SHP77 (cell line): ENCODE measurements at regions not wholly inside any gene's neighbourhood (a gene's known extent, or its start where the extent isn't known, plus 50 kb on each side); places are given as distances from the start of the nearest gene placed in this dataset.

Source experiments
- DNase-seq, 2 experiments: peaks; one replicate each; lab custom pipeline; 2025; lab: John Stamatoyannopoulos, UW

DNA sequence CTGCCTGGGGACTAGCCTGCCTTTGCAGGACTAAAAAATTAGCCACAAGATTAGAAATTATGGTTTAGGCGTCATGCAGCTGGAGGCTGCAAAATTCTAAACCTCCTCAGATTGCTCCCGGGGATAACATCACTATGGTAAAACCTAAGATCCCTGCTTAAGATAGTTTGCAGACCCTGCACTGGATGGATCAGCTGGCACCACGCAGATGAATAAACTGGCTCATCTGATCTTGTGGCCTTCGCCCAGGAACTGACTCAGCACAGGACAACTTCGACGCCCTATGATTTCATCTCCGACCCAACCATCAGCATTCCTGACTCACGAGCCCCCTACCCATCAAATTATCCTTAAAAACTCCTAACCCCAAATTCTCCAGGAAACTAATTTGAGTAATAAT, 482.4 kb downstream of the SPRY1 start:
- no peak for DNase-seq

GRCh38 chr4:123880631-123881030, 484.0 kb downstream of the SPRY1 start:
- no peak for DNase-seq

- no peak for DNase-seq
Observed at GRCh38 chr4:123884922-123885321, 488.3 kb downstream of the SPRY1 start.

DNA sequence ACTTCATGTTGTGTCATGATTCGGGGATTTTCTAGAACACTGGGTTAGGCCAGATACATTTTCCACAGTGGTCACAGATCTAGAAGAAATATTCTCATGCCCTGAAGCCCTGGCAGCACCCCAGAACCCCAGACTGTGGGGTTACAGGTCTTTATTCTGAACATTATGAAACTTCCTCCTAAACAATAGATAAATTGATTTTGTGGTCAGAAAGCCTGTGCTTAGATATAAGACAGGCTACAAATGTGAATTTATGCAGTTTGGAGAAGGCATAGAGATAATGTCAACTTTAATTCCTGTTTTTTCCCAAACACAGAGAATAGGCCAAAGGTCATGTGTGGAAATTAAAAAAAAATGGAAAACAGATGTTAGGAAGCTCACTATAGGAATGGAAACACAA, 492.9 kb downstream of the SPRY1 start:
- no peak for DNase-seq

DNA sequence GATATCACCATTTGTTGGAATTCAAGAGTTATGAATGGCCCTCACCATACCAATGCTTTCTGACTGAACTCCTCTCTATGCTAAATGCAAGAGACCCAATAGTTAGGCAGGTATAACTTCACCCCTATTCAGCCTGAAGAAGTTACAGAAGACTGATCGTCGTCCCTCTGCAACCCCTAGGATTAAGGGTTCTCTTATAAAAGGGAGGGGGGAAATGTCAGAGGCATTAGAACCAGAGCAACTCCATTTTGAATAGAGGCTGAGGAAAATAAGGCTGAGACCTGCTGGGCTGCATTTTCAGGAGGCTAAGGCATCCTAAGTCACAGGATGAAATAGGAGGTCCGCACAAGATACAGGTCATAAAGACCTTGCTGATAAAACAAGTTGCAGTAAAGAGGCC, 494.3 kb downstream of the SPRY1 start:
- no peak for DNase-seq

DNA sequence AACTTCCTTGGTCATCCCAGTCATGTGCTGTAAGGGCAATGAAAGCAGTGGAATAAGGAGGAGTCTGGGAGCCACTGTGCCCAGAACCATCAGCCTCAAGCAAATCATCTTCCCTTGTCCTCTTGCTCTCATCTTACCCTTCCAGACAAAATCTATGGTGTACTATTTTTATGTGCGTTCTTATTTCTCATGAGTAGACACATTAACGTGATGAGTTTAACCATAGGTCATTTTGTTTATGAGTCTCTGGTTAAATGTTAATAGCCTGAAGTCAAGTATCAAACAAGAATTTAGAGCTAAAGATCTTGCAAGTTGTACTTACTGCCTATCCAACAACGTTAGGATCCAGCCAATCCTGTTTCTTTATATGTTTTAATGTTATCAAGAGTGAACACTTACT, 495.3 kb downstream of the SPRY1 start:
- no peak for DNase-seq

DNA sequence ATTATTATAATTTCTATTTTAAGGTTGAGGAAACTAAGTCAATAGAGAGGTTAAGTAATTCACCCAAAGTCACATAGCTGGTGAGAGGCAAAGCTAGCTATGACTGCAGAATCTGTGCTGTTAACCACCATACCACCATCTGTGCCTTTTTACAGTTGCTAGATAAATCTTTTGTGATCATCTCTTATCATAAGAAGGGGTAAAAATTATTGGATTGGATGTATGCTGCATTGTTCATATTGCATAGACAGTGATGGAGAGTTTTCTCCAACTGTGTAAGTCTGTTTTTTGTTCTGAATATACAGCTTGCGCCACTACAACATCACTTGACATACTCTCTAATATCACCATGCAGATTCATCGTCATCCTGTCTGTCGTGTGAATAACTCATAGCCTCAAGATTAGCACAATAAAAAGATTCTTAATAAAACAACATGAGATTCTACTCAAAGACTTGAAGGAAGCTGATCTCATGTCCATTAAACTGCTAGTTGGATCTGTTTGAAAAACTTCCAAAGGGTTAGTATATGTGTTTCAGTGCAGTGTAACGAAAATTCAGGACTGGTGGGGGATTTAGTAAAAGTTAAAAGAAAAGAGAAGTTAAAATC, 495.9 kb downstream of the SPRY1 start:
- DNase-seq: no peak

DNA sequence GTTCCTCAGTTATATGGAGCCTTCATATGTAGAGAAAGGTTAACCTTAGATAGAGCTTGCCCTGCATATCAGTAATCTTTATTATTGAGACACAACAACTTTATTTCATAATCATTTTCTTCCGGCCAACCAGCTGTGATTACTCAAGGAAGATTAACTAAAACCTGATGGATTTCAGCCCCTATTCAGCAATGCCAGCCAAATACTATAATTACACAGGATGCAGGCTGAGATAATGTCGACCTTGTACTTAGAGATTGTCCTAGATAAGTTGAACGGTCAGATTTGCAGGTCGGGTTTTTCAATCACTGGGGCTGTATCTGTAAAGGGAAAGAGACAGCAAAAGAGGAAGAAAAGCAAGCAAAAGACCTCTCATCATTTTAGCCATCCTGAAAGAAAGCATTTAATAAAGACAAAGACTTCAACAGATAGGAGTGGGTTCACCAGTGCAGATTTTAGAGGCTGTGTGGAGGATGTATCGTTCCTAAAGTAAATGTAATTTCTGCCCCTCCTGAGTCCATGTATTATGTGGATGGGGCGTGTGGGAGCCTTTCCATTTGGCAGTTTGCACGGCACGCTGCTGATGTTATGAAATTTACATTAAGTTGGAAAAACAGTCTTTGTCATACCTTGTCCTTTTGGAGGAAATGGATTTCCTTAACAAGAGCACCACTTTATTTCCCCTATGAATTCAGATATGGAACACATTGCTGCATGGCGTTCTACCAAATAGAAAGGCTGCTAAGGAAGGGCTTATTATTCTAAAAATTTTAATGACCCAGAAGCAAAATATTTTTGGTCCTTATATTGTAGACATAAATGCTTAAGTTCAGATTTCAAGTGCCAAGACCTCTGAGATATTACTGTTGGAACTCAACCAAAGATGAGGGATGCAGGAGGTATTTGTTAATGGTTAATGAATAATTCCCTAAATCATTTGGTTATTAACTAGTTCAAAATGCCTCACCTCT, 496.7 kb downstream of the SPRY1 start:
- no peak for DNase-seq

DNA sequence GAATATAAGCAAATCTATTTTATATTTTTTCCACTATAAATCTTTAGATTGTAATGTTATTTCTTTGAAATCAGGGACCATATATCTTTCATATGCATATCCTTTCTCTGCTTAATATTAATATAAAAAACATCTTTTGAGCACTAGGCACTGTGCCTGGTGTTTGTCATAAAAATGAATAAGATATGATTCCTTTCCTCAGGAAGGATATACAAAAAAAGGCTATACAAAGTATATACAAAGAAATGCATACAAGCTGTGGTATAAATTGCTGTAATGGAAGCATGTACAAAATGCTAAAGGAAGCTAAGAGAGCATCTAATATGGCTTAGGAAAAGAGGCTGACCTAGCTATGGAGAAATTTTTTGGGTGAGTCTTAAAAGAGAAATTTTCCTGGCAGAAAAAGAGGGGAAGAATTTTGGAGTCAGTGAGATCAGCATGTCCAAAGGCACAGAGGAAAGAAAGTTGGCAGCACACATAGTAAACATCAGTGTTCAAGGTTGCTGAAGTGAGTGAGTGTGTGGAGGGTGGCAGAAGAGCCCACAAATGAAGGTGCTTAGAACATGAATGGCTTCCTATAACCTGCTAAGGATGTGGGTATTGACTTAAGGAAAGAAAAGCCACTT, 500.0 kb downstream of the SPRY1 start:
- DNase-seq: no peak

- no peak for DNase-seq
Observed at GRCh38 chr4:123898946-123899666, 502.5 kb downstream of the SPRY1 start.

- no peak for DNase-seq
Observed at GRCh38 chr4:123904882-123905281, 508.3 kb downstream of the SPRY1 start.

- DNase-seq: no peak
Observed at GRCh38 chr4:123913598-123913997, 517.0 kb downstream of the SPRY1 start.

DNA sequence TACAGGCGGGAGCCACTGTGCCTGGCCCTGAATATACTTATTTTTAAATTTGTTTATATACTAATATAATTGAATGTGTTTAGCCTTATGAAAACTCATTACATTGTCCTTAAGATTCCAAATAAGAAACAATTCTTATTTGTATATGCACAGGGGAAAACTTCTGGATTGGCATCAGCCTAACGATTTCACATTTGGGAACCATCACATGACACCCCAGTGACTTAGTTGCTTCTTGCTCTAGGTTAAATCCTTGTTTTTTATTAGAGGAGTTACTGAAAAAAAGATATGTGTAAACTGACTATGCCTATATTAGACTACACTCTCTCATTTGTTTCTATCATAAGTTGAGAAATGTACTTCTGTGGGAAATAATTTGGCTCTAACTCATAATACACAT, 520.2 kb downstream of the SPRY1 start:
- no peak for DNase-seq

DNA sequence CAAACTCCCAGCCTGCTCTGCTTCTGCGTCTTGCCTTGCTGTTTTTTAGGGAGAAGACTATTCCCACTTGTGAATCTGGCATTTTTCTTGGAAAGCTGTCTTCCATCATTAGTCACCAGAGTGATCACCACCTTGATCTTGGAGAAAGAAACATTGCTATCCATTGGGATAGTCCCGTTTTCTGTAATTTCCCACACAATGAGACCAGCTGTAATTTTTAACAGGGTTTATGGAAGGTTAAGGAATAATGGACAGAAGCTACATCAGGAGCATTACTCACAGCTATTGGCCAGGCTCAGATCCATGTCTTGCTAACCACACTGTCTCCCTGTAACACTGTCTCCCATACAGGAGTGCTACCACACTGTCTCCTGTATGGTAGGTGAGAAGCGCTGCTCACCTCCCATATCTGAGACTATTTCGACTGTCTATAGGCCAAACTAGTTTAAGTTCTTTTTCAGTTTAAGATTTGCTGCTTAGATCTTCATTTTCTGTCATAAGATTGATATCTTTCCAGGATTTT, 523.0 kb downstream of the SPRY1 start:
- DNase-seq: no peak

GRCh38 chr4:123921339-123921738, 524.7 kb downstream of the SPRY1 start:
- DNase-seq: no peak

DNA sequence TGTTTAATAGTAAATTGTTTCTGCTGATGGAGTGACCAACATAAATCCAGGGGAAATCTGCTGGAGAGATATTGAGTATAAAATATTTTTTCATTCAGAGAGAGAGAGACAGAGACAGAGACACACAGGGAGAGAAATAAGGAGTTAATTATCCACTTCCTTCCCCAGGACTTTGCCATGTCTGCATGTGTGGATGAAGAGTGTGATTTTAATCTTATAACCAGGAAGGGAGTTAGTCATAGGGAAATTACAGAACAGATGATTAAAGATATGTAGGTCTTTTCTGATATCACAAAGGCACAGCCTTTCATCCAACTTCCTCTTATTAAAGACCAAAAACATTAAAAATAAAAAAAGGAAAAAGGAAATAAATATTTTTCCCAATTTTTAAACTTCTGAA, 526.3 kb downstream of the SPRY1 start:
- DNase-seq: no peak

GRCh38 chr4:123924536-123924935, 527.9 kb downstream of the SPRY1 start:
- DNase-seq: no peak

DNA sequence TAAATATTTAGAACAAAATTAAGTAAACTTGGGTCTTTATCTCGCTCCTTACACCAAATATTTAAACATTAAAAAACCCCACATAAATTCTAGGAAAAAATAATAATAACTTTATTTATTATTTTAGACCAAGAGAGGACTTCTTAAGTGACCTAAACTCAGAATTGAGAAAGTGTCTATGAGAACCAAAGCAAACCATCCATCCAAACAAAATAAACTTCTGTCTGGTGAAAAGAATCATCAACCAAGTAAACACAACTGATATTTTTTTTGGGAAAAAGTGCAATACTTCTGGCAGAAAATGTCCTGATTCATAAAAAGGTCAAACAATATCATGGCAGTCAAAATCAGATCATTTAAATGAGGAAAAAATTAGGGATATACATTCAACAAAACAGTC, 533.0 kb downstream of the SPRY1 start:
- DNase-seq: no peak

GRCh38 chr4:123930996-123931395, 534.4 kb downstream of the SPRY1 start:
- no peak for DNase-seq

DNA sequence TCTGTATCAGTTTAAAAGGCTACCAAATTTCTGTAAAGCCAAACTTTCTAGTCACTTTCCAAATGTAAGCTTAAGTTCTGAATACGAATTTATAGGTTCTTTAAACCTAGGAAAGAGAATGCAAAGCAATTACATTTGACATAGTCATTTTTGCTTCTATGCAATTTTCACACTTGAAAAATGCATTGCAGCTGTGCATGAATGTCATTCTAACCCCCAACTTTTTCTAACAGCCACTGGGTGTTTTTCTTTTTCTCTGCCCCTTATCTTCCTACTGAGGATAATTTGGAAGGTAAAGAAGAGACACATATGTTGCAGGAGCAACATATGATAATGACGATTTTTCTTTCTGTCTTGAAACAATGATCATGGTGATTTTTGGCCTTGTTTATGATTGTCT, 537.5 kb downstream of the SPRY1 start:
- no peak for DNase-seq

DNA sequence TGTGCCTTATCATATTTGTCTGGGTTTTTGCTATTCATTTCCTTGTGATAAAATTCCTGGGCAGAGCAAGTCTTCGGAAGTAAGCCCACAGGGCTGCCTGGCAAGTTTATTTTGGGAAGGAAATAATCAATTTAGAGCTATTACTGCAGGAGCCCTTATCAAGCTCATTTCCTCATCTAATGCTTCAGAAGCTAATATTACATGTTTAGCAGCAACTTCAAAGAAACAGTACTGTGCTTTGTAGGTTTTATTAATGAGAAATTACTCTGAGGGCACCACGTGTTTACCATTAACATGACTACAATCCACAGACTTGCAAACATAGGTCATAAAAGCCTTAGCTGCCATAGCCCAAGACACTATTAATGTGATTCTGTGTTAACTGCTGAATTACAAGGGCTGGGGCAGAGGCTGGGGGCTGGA, 540.0 kb downstream of the SPRY1 start:
- DNase-seq: no peak

- DNase-seq: no peak
Observed at GRCh38 chr4:123937581-123937980, 541.0 kb downstream of the SPRY1 start.
